ENCODE measurements at regions not wholly inside any gene's neighbourhood (a gene's known extent, or its start where the extent isn't known, plus 50 kb on each side); places are given as distances from the start of the nearest gene placed in this dataset.

GRCh38 chr9:78566948-78567675, 270.2 kb downstream of the PSAT1 start:
- TF ChIP-seq ZNF384 (IDR thresholded peaks at IDR 0.05) = no peak
- TF ChIP-seq FOXA1 (IDR thresholded peaks at IDR 0.05) = no peak
- no peak for TF ChIP-seq FOXM1 (IDR thresholded peaks at IDR 0.05; ENCODE audit: borderline replicate concordance)
- TF ChIP-seq L3MBTL2 (conservative IDR thresholded peaks at IDR 0.05) = no peak
- no peak for TF ChIP-seq ELF4 (IDR thresholded peaks at IDR 0.05)
- no peak for TF ChIP-seq CTBP1 (IDR thresholded peaks at IDR 0.05; ENCODE audit: borderline replicate concordance)
- no peak for TF ChIP-seq ARNT (IDR thresholded peaks at IDR 0.05)
- TF ChIP-seq TARDBP (IDR thresholded peaks at IDR 0.05) = no peak
